GM18867 (cell line): ENCODE measurements at regions not wholly inside any gene's neighbourhood (a gene's known extent, or its start where the extent isn't known, plus 50 kb on each side); places are given as distances from the start of the nearest gene placed in this dataset.
"Not testable (repeated sequence)": the region's sequence is repeated elsewhere in the genome, so short reads cannot be mapped to it uniquely, and the experiment has no call there.

Source experiments
- ATAC-seq: cut with Tn5 transposase; IDR thresholded peaks from one replicate; pipeline ENCODE4 v1.9.1; 2021; ENCODE audit warnings: mild to moderate bottlenecking, moderate library complexity; ENCODE audit not compliant: unreplicated experiment

DNA sequence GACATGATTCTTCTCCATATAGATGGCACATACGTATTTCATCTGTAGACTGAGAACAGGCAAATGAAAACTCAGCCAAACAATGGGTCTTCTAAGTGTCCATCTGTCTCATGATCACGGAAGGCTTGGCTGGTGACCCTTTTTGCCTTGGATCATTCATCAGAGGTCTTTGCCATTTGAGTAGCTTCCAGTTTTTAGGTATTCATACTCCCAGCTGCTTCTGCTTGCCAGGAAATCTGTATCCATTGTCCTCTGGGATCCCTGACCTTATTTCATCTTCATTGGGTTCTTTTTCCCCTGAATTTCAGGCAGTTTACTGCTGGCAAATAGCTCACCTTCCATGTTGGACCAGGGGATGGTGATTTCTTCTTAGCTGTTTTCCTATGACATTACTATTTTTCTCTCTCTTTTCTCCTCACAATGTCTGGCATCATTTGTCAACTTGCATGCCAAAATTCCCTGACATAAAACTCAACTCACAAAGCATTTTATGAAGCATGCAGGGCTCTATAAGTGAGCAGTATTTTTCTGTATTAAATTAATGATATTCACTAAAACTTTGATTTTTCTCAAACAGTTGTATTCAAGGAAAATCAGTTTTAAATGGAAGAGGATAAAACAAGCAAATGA, 241.2 kb downstream of the DNAJB9 start:
- no peak for ATAC-seq

DNA sequence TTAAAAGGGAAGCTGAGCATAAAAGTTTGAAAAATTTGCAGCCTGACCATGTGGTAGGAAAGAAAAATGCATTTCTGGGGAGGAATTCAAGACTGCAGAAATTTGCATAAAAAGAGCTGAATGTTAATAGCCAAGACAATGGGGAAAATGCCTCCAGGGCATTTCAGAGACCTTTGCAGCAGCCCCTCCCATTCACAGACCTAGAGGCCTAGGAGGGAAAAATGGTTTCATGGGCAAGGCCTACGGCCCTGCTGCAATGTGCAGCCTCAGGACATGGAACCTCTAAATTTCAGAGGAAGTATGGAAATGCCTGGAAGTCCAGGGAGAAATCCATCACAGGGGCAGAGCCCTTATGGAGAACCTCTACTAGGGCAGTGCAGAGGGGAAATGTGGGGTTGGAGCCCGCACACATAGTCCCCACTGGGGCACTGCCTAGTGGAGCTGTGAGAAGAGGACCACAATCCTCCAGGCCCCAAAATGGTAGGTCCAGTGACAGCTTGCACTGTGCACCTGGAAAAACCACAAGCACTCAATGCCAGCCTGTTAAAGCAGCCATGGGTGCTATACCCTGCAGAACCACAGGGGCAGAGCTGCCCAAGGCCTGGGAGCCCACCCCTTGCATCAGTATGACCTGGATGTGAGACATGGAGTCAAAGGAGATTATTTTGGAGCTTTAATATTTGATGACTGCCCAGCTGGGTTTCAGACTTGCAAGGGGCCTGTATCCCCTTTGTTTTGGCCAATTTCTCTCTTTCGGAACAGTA, 243.8 kb downstream of the DNAJB9 start:
- no peak for ATAC-seq

DNA sequence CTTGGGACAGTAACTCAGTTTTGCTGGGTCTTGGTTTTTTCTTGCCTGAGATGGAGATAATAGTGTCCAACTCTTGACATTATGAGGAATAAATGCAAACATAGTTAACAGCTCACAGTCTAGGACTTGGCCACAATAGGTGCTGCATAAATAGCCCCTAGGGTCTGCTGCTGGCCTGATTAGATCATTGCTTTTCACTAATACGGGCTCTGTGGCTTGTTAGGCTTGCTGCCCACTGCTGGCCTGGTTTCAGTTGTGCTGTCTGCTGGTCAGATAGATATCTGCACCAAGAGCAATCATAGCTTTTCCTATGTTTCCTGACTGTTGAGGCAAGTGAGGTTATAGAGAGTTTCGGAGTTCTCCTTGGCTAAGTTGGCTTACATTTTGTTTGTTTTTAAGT, 246.1 kb downstream of the DNAJB9 start:
- no peak for ATAC-seq

DNA sequence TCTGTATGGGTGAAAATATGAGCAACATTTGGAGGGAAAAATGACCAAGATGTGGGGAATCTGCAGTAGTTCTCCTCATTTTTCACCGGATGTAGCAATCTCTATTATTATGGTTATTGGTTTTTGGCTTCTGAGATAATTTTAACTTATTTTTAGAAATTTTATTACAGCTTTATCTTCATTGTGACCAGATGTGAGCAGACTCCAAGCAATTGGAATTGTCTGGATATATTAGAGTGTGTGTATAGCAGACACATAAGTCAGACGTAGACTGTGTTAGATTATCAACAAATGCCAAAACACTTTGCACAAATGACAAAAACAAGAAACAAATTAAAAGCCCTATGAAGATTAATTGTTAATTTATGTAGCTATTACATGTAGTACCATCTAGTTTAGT, 249.1 kb downstream of the DNAJB9 start:
- no peak for ATAC-seq

DNA sequence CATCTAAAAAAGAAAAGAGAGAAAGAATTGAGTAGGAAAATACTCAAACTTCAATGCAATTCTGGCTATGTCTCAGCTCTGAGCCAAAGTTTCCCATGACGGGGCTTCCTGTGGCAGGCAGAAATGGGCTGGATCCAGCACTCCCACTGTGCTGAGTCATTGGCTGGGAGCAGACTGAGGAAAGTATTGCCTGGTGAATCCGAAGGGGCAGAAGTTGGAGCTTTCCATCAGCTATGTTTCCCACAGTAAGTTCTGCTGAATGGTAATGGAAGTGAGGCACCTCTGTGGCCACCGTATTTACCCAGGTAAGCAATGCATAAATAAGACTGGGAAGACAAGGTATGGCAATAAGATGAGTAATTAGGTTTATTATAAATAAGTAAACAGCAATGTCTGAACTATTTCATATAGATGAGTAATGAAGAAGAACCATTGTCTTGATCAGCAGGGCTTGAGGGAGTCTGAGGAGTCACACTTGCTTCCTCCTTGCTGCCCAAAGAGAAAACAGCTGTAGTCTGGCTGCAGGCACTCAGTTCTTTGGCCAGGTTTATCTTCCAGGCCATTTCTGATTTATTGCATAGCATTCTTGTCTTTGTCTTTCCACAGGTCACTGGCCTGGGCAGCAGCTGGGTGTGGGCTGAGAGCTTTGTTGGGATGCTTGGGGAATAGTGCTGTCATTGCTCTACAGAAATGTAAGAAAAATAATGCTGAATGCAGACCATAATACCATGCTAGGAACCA, 255.3 kb downstream of the DNAJB9 start:
- no peak for ATAC-seq

DNA sequence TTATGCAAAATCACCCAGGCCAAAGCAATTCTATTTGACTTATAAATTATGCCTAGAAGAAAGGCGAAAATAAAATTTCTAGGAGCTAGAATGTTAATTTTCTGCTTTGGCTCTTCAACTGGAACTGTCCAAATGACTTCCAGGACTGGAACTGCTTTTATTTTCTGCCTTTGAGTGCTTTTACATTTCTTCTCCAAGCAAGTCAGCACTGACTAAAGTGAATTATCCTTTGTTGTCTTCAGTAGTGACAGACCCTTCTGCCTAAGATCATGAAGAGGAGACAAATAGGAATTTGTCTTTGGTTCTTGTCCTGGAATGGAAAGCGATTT, 255.9 kb downstream of the DNAJB9 start:
- ATAC-seq = no peak

DNA sequence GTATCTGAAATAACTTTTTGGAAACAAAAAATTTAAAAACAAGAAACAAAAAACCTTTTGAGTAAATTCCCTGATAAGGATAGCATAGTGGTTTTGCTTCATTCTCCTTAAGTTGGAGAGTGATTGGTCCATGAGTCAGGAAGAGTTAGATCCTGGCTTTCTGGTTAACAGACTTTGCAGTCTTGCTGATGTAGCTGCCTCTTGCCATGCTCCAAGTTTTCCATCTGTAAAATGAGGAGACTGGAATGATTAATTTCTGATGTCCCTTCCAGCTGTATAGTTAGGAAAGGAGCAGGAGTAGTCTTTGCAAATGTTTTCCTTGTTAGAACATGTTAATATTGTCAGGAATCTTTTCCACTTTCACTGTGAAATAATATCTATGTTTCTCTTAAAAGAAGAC, 266.6 kb downstream of the DNAJB9 start:
- ATAC-seq = no peak

DNA sequence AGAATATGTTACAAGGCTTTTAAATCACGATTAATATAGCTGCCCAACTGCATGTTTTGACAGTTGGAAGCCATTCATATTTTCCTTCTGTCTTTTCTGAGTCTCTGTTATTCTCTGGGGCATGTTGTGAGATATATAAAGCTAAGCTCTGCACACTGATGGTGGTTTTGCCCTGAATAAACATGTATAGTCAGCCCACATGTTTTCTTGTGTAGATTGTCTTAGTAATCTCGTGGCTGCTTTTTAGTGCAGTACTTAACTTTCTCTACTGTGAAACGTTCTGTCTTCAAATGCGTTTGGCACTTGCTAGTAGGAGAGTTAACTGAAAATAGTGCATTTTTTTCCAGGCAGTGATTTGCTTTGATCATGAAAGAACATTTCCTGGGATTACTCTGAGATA, 268.5 kb downstream of the DNAJB9 start:
- ATAC-seq = no peak

DNA sequence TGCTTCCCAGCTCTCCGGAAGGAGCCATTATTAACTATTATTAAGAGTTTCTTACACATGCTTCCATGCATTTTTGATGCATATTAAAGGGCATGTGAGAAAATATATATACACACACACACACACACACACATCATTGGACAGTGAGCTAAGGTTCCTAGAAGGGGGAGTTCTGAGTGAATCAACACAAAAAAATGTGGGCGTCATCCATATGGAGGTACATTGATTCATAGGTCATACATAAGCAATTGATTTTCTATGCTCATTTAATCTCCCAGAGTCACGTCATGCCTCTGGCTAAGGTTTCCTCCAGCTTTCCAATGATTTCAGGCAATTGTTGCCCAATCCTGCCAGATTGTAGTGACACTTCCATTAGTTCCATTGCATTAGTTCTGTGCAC, 269.4 kb downstream of the DNAJB9 start:
- no peak for ATAC-seq

DNA sequence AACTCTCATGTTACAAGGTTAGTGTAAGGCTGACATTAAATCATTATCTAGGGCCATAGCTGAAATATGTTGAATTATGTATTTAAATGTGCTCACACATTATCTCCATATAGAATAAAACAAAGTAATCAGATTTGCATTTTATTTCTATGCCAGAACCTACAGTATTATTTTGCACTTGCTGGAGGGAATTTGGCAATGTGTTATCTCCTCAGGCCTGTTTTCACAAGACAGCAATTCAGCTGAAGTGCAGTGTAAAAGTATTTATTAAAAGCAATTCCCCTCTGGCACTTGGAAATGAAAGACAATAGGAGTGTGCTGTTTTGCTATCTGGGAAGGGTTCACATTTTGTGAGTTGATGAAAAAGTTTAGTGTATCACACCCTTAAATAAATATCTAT, 276.3 kb downstream of the DNAJB9 start:
- ATAC-seq = no peak

DNA sequence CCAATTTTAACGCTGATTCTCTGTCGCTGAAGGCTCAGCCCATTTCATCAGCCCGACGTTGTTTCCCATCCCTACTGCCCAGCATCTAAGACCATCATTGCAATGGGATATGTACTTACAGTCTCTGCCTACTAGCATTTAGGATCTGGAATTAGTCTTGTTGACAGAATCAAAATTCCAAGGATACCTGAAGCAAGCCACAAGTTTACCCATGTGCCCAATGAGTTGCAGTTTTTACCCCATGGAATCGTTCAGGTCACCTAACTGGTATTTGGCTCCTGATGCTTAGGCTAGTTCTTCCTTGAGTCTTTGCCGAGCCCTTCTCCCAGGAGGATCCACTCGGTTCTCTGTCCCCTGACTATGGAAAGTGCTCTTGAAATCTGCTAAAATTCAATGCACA, 276.8 kb downstream of the DNAJB9 start:
- no peak for ATAC-seq

DNA sequence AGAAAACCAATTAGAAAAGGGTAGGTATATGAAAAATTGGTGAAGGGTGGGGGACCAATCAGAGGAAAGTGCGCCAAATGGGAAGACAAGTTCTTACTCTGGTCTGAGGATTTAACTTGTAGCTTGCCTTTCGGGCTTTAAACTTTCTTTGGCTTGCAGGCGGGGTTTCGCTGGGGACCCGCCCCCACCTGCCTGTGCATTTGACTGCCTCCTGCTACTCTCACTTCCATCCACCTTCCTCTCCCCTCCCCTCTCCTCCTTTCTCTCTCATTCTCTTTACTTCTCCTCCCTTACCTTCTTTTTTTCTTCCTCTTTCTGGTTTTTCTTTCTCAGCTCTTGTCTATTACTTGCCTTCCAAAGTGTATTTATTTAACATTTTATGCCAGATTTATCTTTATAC, 278.8 kb downstream of the DNAJB9 start:
- no peak for ATAC-seq

DNA sequence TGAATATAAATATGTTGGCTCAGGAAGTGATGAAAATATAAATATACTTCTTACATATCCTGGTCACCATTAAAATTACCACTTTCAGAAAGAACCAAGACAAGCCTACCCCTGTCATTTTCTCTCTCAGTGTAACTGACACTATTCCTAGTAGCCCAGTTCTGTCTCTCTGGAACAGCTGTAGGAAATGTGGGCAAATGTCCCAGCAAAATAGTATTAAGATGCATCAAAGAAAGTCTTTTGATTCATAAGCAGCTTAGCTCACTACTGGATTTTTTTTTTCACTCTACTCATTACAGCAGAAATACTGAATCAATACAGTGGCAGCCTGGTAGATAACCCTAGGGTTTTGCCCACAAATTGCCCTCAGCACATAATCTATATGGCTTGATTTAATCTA, 290.9 kb downstream of the DNAJB9 start:
- ATAC-seq = no peak

DNA sequence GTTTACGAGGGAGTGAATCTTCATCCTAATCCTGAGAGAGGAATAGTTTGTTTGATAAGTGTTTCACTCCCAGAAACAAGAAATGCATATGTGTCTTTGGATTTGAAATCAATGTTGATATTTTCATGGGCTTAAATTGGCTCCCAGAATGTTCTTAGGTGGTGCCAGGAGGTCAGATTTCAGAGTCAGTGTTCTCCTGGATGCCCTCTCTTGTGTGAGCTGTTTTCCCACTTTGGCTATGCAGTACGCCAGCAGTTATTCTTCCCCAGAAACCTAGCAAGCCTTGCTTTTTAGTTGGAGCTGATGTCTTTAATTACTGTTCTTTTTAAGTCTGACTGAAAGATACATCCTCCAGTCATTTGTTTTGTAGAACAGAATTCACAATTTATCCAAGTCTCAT, 291.4 kb downstream of the DNAJB9 start:
- no peak for ATAC-seq

DNA sequence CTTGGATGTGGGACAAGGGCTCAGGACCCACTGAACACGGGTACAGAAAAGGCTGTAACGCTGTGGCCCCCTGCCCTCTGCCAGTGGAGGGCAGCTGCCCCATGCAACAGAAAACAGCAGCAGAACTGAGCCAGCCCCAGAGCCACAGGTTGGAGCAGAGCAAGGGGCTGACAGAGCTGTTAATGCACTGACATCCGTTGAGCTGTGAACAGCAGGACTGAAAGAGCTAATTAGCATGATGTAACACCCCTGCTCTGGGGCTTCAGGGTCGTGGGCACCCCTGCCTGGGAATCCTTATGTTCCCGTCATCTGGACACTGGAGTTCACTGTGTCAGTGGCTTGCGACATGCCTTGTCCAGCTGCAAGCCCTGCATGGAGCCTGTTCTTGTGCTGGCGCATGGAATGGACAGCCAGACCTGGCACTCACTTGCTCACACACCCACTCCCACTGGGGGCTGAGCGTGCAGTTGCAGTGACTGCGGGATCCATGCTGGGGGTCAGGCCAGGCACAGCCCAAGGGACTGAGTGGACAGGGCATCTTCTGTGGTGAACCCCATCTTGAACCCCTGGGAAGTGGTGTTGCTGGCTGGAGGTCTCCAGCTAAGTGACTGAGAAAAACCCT, 293.7 kb downstream of the DNAJB9 start:
- ATAC-seq = no peak

DNA sequence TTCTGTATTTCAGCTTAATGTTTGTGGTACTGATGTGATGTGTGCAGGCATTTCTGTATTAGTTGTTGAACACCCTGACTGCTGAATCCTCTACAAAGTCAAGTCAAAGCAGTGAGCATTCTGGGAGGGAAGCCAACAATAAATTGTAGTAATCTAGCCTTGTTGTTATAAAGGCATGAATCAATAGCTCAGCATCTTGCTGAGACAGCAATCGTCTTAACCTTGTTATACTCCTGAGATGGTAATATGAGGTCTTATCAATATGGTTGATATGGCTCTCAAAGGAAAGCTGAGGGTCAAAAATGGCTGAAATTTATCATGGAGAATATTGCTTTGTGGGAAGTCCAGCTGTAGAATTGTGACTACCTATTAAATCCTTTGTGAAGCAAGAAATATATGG, 299.4 kb downstream of the DNAJB9 start:
- no peak for ATAC-seq

DNA sequence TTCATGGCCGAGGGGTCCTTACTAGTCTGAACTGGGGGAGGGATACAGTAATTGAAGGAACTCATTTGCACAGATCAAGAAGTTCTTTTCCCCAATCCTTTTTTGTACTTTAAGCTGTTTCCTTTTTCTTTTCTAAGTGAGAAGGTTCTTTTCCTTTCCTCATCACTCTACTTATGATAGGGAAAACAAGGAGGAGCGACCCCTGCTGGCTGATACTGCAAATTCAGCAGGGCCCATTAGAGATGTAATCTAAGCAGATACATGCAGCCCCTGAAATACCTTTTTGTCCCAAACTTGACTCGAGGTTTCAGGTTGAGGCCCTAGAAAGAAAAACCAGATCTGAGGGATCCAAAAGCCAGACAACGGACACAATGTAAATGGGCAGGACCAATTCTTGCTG, 305.5 kb downstream of the DNAJB9 start:
- no peak for ATAC-seq

DNA sequence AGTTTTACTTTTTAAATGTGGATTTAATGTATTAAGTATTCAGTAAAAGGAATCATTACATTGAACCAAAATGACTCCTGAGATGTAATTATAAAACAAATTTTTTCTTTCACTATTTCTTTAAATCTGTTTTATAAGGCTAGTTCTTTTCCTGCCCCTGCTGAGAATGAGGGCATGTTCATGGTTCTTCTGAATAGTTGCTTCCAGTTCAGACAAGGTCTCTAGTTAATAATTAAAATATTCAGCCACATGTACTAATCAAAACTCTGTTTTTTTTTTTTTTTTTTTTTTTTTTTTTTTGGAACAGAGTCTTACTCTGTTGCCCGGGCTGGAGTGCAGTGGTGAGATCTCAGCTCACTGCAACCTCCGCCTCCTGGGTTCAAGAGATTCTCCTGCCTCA, 321.2 kb downstream of the DNAJB9 start:
- no peak for ATAC-seq

DNA sequence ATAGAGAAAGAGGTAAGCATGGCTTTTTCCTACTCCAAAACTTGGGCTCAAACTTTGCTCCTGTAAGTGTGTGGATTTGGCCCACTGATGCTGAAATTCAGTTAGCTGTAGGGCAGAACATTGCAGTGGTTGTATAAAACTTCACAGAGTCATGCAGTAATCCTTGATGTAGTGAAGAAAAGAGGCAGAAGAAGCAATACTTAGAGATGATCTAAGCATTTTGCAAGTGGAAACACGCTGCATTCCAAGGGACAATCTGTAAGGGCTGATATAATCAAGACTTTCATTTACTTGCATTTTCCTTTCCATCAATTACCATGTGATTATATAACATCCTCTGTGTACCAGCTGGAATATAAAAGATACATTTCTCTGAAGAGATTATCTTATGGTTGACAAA, 338.8 kb downstream of the DNAJB9 start:
- no peak for ATAC-seq

DNA sequence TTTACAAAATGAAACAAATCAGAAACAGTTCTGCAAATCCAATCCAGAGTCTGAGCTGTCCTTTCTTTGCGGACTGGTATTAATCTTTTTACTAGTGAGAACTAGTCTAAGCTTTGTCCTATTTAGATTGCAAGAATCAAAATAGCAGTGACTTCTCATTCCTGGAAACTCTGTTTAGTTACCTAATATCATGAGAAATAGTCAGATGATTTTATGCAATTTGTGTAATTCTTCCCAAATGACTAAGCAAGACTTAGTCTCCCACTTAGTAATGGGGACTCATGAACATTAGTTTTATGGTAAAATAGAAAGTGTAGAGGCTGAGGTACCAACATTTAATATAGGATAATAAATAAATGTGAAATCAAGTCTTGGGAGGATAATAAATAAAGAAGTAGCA, 341.3 kb downstream of the DNAJB9 start:
- ATAC-seq = no peak

DNA sequence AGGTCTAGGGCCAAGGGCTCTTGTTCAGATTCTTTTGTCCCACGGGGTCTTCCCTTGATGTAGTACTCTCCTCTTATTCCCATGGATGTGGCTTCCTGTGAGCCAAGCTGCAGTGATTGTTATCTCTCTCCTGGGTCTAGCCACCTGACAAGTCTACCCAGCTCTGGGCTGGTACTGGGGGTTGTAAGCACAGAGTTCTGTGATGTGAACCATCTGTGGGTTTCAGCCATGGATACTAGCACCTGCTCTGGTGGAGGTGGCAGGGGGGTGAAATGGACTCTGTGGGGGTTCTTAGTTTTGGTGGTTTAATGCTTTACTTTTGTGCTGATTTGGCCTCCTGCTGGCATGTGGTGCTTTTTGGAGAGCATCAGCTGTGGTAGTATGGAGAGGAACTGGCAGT, 350.8 kb downstream of the DNAJB9 start:
- no peak for ATAC-seq

DNA sequence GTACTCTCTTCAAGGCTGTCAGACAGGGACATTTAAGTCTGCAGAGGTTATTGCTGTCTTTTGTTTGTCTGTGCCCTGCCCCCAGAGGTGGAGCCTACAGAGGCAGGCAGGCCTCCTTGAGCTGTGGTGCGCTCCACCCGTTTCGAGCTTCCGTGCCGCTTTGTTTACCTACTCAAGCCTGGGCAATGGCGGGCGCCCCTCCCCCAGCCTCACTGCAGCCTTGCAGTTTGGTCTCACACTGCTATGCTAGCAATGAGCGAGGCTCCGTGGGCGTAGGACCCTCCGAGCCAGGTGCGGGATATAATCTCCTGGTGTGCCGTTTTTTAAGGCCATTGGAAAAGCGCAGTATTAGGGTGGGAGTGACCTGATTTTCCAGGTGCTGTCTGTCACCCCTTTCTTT, 373.4 kb downstream of the DNAJB9 start:
- ATAC-seq = not testable (repeated sequence)
